ENCODE measurements at regions not wholly inside any gene's neighbourhood (a gene's known extent, or its start where the extent isn't known, plus 50 kb on each side); places are given as distances from the start of the nearest gene placed in this dataset.

DNA sequence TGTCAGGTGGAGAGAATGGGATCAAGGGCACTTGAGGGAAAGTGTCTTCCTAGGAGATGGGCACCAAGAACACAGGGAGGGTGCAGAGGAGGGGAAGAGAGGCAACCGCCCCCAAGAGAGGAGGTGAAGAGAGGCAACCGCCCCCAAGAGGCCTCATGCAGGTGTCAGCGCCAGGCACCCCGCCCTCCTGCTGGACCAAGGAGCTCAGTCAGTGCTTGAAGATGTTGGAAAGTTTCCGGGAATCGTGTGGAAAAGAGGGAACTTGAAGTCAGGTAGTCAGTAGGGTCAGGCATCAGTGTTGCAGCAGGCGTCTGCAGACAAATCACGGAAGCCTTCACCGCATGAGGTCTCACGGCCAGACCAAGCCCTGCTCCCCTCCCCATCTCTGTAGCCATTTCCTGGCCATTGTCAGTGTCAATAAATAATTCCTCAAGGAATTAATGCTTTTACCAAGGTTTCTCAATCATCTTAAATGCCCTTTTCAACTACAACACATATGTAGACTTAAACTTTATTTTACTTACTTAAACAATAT lies 353.1 kb downstream of the EIPR1 start:
- TF ChIP-seq, protein P1, sequence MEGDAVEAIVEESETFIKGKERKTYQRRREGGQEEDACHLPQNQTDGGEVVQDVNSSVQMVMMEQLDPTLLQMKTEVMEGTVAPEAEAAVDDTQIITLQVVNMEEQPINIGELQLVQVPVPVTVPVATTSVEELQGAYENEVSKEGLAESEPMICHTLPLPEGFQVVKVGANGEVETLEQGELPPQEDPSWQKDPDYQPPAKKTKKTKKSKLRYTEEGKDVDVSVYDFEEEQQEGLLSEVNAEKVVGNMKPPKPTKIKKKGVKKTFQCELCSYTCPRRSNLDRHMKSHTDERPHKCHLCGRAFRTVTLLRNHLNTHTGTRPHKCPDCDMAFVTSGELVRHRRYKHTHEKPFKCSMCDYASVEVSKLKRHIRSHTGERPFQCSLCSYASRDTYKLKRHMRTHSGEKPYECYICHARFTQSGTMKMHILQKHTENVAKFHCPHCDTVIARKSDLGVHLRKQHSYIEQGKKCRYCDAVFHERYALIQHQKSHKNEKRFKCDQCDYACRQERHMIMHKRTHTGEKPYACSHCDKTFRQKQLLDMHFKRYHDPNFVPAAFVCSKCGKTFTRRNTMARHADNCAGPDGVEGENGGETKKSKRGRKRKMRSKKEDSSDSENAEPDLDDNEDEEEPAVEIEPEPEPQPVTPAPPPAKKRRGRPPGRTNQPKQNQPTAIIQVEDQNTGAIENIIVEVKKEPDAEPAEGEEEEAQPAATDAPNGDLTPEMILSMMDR (conservative IDR thresholded peaks at IDR 0.05; ENCODE audit: low read length) = no peak
- H3K4me3 ChIP-seq (ENCODE audit: low read length) = no peak overlapping the region
- DNase-seq (ENCODE audit: low read depth) = no peak

DNA sequence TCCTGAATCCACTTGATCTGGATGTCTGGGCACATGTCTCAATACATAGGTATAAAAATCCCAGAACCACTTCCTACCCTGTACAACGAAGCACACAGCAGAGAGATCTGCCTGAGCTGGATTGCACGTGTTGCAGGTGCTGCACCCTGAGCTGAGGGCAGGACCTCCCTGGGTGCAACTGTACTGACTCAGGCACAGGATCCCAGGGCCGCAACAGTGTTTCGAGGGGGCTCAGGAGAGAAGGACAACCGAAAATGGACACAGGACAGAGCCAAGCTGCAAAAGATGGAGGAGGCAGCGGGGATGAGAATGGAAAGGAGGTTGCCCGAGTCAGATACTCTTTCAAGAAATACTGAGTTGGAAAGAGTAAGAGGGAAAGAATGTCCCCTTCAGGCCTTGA lies 354.1 kb downstream of the EIPR1 start:
- no peak for DNase-seq (ENCODE audit: low read depth)
- no peak overlapping the region for H3K4me3 ChIP-seq (ENCODE audit: low read length)
- TF ChIP-seq, protein P1 (conservative IDR thresholded peaks at IDR 0.05; ENCODE audit: low read length) = no peak

DNA sequence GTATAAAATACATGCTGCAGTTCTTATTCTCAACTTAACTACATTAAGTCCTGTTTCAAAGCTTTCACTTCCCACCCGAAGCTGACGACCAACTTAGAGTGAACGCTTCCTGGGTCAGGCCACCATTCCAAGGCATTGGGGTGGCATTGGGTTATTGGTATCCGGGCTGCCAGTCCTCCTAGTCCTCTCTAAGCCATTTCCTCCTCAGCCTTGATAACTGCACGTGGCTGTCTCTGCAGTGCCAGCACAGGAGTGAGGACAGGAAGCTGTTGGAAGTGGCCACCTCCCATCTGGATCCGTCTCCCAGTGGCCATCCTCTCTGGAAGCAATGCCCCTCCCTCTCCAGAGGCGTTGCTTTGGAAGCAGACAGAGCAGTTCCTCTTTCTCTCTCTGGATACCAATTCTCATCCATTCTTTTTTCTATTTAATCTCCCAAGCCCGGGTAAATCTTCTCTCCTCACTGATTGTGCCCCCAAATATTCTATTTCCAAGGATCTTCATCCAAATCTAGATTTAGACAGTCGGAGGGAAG lies 354.7 kb downstream of the EIPR1 start:
- no peak overlapping the region for H3K4me3 ChIP-seq (ENCODE audit: low read length)
- DNase-seq (ENCODE audit: low read depth) = no peak
- TF ChIP-seq, protein P1 (conservative IDR thresholded peaks at IDR 0.05; ENCODE audit: low read length) = no peak

DNA sequence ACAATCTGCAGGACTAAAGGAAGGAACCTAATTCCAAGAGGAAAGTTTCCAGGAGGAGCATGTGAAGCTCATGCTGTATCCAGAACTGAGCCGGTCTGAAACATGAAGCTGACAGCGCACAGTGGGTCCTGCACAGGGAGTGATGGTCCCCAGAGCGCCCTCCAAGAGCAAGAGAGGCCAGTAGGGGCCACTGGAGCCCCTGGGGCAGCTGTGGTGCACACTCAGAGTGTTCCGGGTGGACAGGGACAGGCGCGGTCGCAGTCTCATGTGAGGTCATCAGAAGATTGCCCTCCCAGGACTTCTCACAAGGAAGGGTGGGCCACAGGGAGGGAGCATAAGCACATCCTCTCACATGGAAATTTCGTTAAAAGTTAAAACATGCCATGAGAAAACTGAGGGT lies 355.9 kb downstream of the EIPR1 start:
- TF ChIP-seq, protein P1 (conservative IDR thresholded peaks at IDR 0.05; ENCODE audit: low read length) = no peak
- H3K4me3 ChIP-seq (ENCODE audit: low read length) = no peak overlapping the region
- DNase-seq (ENCODE audit: low read depth) = no peak

DNA sequence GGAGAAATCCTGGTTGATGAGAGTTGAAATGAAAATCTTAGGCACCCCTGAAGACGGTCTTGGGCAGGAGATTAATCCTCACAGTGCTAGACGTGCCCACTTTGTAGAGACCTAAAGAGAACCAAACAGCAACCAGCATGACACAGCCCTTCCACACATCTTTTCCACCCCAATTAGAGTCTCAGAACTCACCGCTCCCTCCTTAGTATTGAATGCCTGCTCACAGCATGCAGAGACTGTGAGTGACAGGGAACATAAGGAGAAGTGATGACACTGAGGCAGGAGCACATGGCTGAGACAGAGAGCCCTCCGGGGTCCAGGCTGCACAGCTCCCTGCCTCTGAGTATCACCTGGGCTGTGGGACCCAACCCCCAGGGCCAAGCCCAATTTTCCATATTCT lies 367.6 kb downstream of the EIPR1 start:
- H3K4me3 ChIP-seq (ENCODE audit: low read length) = no peak overlapping the region
- TF ChIP-seq, protein P1 (conservative IDR thresholded peaks at IDR 0.05; ENCODE audit: low read length) = no peak
- DNase-seq (ENCODE audit: low read depth) = no peak

DNA sequence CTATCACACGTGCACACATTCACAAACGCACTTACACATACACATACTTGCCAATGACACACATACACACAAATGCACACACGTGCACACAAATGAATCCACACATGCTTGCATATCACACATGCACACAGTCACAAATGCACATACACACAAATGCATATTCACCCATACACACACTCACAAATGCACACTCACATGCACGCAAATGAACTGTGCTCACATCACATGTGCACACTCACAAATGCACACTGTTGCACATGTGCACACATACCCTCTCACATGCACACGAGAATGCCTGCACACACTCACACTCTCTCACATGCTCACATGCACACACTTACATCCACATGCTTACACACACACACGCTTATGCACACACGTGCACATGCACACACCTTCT lies 368.1 kb downstream of the EIPR1 start:
- no peak overlapping the region for H3K4me3 ChIP-seq (ENCODE audit: low read length)
- TF ChIP-seq, protein P1 (conservative IDR thresholded peaks at IDR 0.05; ENCODE audit: low read length) = no peak
- DNase-seq (ENCODE audit: low read depth) = no peak

DNA sequence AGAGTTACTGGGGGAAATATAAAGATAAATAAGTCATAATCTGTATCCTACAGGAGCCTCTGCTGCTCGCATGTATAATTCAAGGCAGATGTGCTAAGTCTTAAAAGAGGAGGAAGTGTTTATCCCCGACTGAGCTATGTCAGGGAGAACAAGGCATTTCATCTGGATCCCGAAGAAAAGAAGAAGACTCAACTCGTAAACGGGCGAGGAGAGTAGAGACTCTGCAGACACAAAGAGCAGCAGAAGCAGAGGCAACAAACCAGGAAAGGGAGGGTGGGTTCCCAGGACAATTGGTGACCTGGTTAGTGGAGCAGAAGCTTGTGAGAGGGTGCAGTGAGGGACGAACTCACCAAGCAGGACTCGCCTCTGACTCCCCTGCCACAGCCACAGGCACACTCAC lies 368.6 kb downstream of the EIPR1 start:
- DNase-seq (ENCODE audit: low read depth) = no peak
- TF ChIP-seq, protein P1 (conservative IDR thresholded peaks at IDR 0.05; ENCODE audit: low read length) = no peak
- no peak overlapping the region for H3K4me3 ChIP-seq (ENCODE audit: low read length)

All from AG10803 (cell line).